ENCODE measurements at regions not wholly inside any gene's neighbourhood (a gene's known extent, or its start where the extent isn't known, plus 50 kb on each side); places are given as distances from the start of the nearest gene placed in this dataset.

- no peak for TF ChIP-seq ZFX (IDR thresholded peaks at IDR 0.05; ENCODE audit: borderline replicate concordance)
- TF ChIP-seq CTCF (IDR thresholded peaks at IDR 0.05), result no peak
Measured at GRCh38 chr16:80913397-80913796, 93.3 kb downstream of the CMC2 start.

Measured in 22Rv1 (cell line).